ENCODE measurements at regions not wholly inside any gene's neighbourhood (a gene's known extent, or its start where the extent isn't known, plus 50 kb on each side); places are given as distances from the start of the nearest gene placed in this dataset.

DNA sequence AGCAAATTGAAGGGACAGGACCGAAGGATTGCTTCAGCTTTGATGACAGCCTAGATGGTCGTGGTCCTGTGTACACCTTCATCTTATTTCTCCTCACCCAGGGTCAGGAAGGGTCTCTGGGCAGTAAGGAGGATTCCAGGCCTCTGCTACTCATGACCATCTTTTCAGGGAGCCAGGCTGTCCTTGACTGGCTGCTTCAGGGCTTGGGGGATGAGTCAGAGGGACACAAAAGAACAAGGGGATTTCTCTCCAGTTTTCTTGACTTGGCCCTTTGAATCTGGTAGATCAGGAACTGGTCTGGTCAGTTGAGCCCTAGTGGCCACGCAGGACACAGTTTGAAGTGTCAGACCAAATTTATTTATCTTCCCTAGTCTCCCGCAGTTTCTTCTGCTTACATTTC is 402.1 kb upstream of the CHD6 start:
- no peak for DNase-seq (ENCODE audit: low read depth)

DNA sequence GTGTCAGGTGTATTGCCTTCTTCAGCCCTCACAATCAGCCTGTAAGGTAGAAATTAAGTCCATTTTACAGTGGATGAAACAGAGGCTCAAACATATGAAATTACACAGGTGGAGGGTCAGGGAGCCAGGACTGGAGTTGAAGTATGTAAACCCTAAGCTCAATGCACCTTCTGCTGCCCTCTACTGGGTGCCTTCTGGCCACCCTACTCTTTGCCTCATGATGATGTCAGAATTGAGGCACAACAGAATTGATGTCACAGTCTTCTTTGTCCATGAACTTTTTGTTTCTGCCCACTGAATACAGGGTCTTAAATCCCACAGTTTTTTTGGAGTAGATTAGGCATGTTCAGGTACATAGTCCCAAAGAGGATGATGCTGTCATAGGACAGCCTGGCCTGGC is 400.8 kb upstream of the CHD6 start:
- DNase-seq (ENCODE audit: low read depth) = no peak

DNA sequence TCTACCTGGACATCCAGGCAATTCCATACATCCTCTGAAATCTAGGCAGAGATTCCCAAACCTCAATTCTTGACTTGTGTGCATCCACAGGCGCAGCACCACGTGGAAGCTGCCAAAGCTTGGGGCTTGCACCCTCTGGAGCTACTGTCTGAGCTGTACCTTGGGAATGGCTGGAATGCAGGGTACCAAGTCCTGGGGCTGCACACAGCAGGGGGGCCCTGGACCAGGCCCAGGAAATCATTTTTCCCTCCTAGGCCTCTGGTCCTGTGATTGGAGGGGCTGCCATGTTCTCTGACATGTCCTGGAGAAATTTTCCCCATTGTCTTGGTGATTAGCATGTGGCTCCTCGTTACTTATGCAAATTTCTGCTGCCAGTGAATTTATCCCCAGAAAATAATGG is 391.9 kb upstream of the CHD6 start:
- DNase-seq (ENCODE audit: low read depth) = no peak

DNA sequence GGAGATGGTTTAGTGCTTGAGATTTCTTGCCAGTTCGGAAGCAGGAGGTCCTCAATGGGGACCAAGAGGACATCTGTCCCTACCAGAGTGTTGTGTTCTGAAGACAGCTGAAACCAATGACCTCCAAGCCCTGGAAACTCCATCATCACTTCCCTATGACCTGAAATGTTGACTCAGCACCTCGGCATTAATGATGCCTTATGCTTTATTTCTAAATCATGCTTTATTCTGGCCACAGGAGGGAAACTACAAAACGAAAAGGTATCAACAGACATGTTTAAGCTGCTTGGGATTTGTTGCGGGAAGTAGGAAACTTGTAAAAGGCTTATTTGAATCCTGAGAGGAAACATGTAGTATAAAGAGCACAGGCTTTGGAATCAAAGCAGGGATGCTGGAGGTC is 389.1 kb upstream of the CHD6 start:
- DNase-seq (ENCODE audit: low read depth) = no peak

DNA sequence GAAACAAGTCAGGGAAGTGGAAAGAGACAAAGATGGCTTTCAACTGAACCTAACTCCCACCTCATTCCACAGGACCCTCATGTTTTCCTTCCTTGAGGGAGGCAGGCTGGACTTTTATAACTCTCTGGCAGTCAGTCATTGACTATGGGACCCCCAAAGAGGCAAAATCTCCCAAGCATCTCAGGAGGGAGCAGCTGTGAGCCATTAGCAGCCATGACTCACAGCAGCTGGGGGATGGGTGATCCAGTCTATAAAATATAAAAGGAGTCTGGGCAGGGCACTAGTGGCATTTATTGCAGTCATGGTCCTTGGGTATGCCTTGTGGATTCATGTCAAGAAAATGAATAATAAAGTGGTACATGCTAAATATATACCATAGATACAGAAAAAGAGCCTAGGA is 387.0 kb upstream of the CHD6 start:
- no peak for DNase-seq (ENCODE audit: low read depth)

DNA sequence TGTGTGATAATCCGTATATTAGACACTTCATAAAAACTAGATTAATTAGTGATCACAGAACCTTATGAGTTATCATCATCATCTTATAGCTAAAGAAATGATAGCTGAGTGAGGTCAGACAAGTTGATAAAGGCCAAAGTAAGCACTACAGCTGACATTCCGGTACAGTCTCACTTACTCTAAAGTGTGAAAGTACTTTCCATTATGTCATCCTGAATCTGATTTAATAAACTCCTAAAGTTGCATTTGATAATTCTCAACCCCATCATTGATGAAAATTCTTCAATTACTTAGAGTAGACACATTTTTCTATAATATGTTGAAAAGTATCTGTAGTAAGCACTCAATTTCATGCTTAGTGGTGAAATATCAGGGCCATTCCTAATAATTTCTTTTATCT is 385.2 kb upstream of the CHD6 start:
- DNase-seq (ENCODE audit: low read depth) = no peak

DNA sequence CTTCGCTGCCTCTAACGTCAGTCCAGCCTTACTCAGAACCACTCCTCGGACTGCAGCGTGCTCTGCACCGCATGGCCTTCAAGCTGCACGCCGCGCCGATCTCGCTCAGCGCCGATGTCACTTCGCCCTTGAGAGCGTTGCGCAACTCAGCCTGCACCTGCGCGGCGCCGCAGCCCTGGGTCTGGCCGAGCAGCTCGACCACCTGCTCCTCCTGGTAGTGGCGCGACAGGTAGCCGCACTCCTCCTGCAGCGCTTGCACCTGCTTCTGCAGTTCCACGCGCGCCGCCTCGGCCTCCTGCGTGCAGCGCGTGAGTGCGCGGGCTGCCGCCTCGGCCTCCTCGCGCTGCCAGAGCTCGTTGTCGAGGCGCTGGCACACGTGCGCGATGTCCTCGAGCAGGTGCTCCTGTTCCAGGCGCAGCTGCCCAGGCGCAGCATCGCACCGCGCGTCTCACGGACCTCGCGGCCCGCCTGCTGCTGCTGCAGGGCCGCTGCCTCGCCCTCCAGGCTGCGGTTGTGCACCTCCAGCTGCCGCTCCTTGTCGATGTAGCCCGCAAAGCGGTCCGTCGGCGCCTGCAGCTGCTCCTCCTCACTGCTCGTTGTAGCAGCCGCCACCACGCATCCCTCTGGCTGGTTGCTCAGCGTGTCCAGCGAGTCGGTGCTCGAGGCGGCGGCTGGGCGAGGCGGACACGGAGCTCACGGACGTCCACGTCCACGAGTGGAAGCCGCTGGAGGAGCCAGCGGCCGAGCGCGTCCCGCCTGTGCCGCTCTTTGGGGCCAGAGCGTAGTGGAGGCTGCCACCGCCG is 380.6 kb upstream of the CHD6 start:
- no peak for DNase-seq (ENCODE audit: low read depth)

DNA sequence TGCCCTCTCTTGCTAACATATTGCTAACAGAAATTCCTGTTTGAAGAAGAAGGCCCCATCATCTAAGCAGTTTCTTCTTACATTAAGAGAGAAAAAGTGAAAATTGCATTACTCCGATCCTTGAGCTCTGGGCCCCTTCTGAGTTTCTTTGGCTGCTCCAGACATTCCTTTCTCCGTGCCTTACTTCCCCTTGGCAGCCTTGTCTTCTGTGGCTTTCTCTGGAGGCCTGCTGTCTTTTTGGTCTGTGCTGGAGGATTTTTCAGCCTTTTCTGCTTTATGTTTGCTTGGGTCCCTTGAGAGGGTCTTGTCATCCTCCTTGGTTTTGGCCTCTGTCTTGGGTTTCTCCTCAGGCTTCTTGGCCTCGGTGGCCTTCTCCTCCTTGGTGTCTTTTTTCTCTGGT is 378.8 kb upstream of the CHD6 start:
- no peak for DNase-seq (ENCODE audit: low read depth)

DNA sequence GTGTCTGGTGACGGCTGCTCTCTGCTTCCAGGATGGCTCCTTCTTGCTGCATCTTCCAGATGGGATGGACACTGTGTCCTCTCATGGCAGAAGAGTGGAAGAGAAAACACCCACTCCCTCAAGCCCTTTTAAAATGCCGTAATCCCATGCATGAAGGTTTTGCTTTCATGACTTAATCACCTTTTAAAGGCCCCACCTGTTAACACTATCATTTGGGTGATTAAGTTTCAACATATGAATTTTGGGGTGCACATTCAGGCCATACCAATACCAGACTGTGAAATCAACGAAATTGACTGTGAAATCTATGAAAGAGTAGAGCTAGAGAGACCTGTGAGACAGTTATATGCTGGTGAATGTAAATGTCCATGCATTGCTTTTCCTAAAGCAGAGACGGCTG is 374.3 kb upstream of the CHD6 start:
- DNase-seq (ENCODE audit: low read depth) = no peak

DNA sequence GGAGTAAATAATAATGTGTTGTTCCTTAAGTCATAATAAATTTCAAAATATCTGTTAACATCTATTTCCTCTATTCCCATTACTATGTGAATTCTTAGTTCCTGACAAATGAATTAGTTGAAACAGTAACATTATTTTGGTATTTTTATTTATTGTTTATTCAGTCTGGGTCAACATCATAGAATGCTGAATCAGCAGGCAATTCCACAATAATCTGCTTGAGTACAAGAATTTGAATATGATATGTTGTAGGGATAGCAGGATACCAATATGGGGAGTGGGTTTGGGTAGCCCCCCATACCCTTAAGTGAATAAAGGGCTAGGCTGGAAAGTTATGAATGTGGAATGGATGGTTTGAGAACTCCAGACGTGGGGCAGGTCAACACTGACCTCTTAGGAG is 373.2 kb upstream of the CHD6 start:
- DNase-seq (ENCODE audit: low read depth) = no peak

DNA sequence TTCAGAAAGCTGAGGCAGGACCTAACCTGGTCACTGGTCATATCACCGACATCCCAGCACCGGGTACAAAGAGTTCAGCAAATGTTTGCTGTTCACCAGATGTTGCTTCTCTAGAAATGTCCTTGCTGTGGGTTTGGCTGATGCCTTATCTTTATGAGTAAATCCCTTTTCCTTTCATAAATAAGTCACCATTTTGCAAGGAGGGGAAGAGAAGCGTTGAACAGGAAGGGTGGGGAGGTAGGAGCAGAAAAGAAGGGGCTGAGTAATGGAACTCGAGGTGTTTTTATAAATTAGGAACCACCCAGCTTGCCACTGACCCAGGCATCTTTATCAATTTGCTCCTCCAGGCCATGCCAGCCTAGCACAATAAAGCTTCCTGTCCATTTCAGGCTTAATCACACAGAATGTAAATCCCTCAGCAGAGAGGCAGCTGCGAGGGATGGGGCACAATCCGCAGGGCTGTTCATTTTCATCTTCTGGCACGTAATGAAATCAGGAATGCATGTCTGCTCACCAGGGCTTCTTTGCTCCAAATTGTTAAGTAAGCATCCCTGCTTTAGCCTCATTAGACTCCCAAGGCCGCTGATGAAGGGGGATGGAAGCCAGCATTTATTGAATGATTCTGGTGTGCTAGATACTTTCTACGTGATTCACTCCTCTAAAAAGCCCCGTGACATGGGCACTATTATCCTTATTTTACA is 371.9 kb upstream of the CHD6 start:
- DNase-seq (ENCODE audit: low read depth) = no peak

DNA sequence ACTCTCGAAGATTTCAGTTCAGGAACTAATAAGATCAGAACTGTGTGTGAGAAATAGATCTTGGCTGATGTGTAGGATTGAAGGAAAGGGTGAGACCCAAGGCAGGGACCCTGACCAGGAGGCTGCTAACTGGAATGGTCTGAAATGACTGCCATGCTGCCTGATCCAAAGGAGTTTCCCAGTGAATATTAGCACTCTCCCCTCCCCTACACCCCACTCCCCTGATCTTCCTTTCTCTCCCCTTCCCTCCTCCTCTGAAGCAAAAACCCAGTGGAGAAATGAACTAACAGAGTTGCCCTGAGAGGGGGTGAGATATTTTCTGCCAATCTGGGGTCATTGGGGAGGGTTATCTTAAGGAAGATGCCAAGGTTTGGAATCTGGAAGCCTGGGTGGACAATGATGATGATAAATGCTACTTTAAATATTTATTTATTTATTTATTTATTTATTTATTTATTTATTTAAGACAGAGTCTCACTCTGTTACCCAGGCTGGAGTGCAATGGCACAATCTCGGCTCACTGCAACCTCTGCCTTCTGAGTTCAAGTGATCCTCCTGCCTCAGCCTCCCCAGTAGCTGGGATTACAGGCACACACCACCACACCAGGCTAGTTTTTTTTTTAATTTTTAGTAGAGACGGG is 371.0 kb upstream of the CHD6 start:
- no peak for DNase-seq (ENCODE audit: low read depth)

DNA sequence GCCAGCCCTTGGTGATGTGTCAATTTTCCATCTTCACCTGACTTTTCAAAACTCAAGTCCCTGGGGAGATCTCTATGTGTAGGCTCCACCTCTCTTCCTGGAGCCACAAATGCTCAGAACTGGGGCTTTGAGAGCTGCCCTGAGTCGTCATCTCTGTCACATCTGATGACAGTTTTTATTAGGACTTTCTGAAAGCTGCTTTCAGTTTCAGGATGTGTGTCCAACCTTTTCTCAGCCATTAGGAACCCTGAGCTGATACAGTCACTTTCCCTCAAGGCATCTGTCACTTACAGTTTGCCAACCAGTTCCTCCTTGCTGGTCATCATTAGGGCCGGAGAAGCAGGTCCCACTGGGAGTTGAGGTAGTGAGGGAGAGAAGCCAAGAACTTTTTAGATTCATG is 365.9 kb upstream of the CHD6 start:
- no peak for DNase-seq (ENCODE audit: low read depth)

DNA sequence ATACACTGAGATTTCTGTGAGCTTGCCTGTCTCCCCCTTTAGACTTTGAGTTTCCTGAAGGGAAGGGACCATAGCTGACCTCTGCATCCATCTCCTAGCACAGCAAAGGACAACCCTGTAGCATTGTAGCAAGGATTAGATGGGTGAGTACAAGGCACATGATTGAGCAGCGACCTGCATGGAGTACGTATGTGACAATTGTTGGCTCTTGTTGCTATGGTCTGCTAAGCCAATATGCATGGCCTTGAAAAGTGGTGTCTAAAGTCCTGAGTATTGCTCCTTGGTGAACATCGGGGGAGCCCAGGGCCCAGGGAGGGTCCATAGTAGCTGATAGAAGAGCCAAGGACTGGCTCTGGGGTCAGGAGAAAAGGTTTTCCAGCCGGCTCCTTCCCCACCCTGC is 365.0 kb upstream of the CHD6 start:
- no peak for DNase-seq (ENCODE audit: low read depth)

DNA sequence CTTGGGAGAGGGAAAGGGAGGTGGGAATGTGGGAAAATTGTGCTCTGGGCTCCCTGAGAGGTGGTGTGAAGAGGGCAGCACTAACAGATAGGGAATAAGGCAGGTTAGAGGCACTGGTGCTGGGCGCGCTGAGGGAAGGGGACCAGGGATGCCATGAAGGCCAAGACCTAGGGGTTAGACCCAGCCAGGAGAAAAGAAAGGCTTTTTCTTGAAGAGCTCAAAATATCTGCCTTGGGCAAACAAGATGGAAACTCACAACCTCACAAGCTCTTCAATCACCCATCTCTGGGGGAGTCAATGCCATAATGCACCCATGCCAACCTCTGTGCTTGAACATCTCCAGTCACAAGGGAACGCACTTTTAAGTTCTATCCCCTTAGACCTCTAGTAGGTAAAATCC is 363.6 kb upstream of the CHD6 start:
- DNase-seq (ENCODE audit: low read depth) = no peak

DNA sequence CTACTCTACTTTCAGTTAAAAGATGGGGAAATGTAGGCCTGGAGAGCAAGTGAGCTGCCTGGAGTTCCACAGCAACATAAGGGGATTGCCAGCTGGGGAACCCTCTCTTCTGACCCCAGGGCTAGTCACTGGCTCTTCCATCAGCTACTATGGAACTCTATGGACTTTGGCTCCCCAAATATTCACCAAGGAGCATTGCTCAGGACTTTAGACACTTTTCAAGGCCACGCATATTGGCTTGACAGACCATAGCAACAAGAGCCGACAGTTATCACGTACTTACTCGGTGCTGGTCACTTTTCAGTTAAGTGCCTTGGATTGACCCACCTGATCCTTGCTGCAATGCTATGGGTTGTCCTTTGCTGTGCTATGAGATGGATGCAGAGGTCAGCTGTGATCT is 360.7 kb upstream of the CHD6 start:
- no peak for DNase-seq (ENCODE audit: low read depth)

DNA sequence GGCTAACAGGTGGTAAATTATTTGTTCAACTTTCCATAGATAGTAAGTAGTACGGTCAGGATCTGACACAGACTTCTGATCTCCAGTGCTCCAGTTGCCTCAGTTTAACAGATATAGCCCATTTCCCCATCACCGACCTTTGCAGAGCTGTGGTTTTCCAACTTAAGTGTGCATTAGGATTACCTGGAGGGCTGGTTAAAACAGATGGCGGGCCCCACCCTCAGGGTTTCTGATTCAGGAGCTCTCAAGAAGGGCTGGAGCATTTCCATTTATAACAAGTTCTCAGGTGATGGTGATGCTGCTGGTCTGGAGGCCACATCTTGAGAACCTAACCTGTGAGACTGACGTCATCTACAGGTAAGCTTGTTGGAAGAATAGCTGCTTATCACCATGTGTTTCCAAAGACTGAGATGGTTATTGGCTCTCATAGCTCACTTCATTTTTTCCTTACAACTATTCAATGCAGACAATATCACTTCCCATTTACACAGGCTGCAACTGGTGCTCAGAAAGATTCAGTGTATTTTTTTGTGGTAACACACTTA is 360.1 kb upstream of the CHD6 start:
- DNase-seq (ENCODE audit: low read depth) = no peak

DNA sequence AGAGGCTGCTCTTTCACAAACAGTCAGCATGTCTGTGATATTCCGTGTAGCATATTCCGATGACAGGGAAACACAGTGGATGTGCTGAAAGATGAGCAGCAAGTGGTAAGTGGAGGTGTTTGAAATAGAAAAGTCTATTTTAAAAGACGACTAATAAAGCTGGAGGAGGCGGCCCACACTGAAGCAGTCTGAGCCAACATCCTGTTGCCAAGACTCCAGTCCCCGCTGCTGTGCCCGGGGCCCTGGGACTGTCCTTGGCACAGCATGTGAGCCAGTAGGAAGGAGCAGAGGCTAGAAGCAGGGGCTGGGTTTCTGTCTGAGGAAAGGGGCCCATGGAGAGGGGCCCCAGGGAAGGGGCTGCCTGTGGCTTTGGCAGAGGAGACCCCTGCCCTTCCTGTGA is 351.5 kb upstream of the CHD6 start:
- no peak for DNase-seq (ENCODE audit: low read depth)

DNA sequence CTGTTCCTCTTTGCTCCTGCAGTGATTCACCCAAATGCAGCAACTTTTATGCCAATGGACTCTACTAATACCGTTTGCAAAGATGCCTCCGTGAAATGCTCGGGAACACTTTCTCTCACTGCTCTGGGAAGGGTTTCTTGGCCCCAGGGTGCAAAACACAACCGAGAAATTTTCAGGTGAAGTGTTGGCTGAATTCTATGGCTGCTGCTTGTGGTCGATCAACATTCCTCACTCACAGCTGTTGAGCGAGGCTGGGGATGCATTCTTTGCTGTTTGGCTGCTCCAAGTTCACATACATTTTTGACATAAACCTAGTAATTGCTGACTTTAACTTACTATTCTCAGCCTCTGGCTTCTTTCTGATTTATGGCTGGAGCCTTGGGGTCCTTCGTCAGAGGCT is 342.0 kb upstream of the CHD6 start:
- no peak for DNase-seq (ENCODE audit: low read depth)

DNA sequence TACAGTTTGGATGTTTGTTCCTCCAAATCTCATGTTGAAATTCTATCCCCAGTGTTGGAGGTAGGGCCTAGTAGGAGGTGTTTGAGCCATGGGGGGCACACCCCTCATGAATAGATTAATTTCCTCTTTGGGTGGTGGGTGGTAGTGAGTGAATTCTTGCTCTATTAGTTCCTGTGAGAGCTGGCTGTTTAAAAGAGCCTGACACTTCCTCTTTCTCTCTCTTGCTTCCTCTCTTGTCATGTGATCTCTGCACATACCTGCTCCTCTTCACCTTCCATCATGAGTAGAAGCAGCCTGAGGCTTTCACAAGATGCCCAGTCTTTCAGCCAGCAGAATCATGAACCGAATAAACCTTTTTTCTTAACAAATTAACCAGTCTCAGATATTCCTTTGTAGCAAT is 340.2 kb upstream of the CHD6 start:
- no peak for DNase-seq (ENCODE audit: low read depth)

DNA sequence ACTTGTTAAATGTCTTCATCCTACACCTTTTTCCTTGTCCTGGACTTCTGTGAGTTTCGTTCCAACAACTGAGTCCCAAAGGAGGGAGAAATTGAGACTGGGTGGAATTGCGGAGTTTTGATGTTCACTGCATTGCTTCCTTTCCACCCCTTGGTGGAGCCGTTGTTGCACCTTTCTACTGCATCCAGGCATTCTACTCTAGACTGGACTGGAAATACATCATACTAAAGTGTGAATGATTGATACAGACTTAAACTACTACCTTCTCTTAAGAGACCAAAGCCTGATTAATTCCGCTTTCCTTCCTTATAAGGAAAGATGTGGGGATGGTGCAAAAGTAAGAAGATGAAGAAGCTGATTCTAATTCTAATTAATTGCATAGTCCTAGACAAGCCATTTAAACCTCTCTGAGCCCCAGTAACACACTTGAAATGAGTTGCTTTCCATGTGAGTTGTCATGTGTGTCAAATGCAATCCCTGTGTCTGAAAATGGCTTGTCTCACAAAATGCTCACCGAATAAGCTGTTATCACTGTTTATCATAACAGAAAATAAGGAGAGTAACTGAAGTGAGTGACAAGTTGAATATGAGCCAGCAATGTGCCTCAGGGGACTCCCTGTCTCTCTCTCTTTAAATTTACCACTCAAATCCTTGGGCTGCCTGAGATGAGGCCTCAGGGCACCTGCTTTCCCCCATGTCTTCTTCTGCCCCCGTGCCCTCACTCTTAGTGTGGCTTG is 338.3 kb upstream of the CHD6 start:
- DNase-seq (ENCODE audit: low read depth) = no peak

DNA sequence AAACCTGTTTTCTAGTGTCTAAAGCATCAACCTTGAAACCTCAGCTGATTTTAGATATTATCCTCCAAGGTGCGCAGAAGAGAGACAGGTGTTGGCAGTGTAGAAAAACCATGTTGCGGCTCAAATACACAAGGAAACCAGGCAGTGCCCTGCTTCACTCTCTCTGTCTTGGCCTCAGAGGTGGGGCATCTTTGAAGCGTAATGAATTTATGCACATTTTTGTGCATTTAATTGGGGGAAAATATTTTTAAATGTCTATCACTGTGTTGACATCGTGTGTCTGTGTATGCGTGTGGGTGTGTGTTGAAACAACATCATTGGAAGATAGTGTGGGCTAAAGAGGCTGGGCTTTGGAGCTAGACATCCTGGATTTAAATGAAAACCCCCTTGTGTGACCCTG is 334.0 kb upstream of the CHD6 start:
- DNase-seq (ENCODE audit: low read depth) = no peak

DNA sequence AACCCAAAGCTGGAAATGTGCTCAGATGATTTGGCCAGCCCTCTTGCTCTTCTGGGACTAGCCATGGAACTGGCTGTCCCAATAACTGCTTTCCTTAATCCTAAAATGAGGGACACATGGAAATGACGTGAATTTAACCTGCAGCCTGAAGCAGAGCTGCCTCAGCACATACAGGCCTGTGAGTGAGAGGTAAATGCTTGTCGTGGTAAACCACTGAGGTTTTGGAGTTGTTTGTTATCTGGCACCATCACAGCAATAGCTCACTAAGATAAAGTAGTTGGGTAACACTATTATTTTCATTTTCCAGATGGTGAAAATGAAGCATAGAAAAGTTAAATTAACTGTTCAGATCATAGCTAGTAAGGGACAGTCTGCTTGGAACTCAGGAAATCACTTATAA is 333.4 kb upstream of the CHD6 start:
- DNase-seq (ENCODE audit: low read depth) = no peak
